ENCODE measurements at regions not wholly inside any gene's neighbourhood (a gene's known extent, or its start where the extent isn't known, plus 50 kb on each side); places are given as distances from the start of the nearest gene placed in this dataset.
"Not testable (repeated sequence)": the region's sequence is repeated elsewhere in the genome, so short reads cannot be mapped to it uniquely, and the experiment has no call there.

- peaks cover 4% of the 10 kb centered on the region for H3K27me3 Mint-ChIP-seq (ENCODE audit: low read depth, unreplicated experiment)
- no peak overlapping the region for H2AFZ ChIP-seq (ENCODE audit: low read depth, low read length)
- DNase-seq (ENCODE audit: low read depth) (no peak), FAIRE-seq (no peak)
- no peaks in the 10 kb centered on the region for H3K79me2 ChIP-seq (ENCODE audit: insufficient read depth, low read length)
- H3K4me1 ChIP-seq (ENCODE audit: insufficient read depth, low read length) = no peaks in the 10 kb centered on the region
- H3K9me3 Mint-ChIP-seq (ENCODE audit: unreplicated experiment) = peaks cover 6% of the 10 kb centered on the region
- no peak overlapping the region for H3K4me2 ChIP-seq (ENCODE audit: low read length)
- peaks cover 7% of the 10 kb centered on the region for H3K4me1 Mint-ChIP-seq (ENCODE audit: low read depth, unreplicated experiment)
- no peak overlapping the region for H3K27ac Mint-ChIP-seq (ENCODE audit: unreplicated experiment)
- no peaks in the 10 kb centered on the region for H3K27me3 ChIP-seq (ENCODE audit: insufficient read depth, low read length)
- H4K20me1 ChIP-seq (ENCODE audit: insufficient read depth, low read length) = no peaks in the 10 kb centered on the region
- no peak for TF ChIP-seq EZH2 (IDR thresholded peaks at IDR 0.05; ENCODE audit: insufficient read depth, low read length)
- no peak for TF ChIP-seq CTCF (IDR thresholded peaks at IDR 0.05; ENCODE audit: insufficient read depth, low read depth, low read length)
- H3K9me3 ChIP-seq (ENCODE audit: insufficient read depth, low read depth, low read length) = no peaks in the 10 kb centered on the region
- H3K9ac ChIP-seq (ENCODE audit: low read length) = no peak overlapping the region
- H3K36me3 Mint-ChIP-seq (ENCODE audit: low read depth, unreplicated experiment) = no peaks in the 10 kb centered on the region
- no peak overlapping the region for H3K27ac ChIP-seq (ENCODE audit: low read depth, low read length)
- H3K36me3 ChIP-seq (ENCODE audit: insufficient read depth, low read length) = no peaks in the 10 kb centered on the region
- H3K4me3 Mint-ChIP-seq (ENCODE audit: unreplicated experiment) = no peak overlapping the region
- H3K4me3 ChIP-seq (ENCODE audit: insufficient read depth, low read depth, low read length) = no peak overlapping the region
Observed at GRCh38 chr6:163701762-163702161, 287.2 kb downstream of the QKI start.

GRCh38 chr6:163698086-163698485 is 283.6 kb downstream of the QKI start:
- TF ChIP-seq CTCF (IDR thresholded peaks at IDR 0.05; ENCODE audit: insufficient read depth, low read depth, low read length) (no peak), EZH2 (IDR thresholded peaks at IDR 0.05; ENCODE audit: insufficient read depth, low read length) (no peak)
- DNase-seq (ENCODE audit: low read depth) (no peak), FAIRE-seq (no peak)
- Histone ChIP-seq H4K20me1 (ENCODE audit: insufficient read depth, low read length) (no peaks in the 10 kb centered on the region), H3K4me1 (ENCODE audit: insufficient read depth, low read length) (no peaks in the 10 kb centered on the region), H3K36me3 (ENCODE audit: insufficient read depth, low read length) (no peaks in the 10 kb centered on the region), H3K79me2 (ENCODE audit: insufficient read depth, low read length) (no peaks in the 10 kb centered on the region), H3K9ac (ENCODE audit: low read length) (no peak overlapping the region), H3K4me2 (ENCODE audit: low read length) (no peak overlapping the region), H3K9me3 (ENCODE audit: insufficient read depth, low read depth, low read length) (no peaks in the 10 kb centered on the region), H3K4me3 (ENCODE audit: insufficient read depth, low read depth, low read length) (no peak overlapping the region), H3K27me3 (ENCODE audit: insufficient read depth, low read length) (no peaks in the 10 kb centered on the region), H2AFZ (ENCODE audit: low read depth, low read length) (no peak overlapping the region), H3K27ac (ENCODE audit: low read depth, low read length) (no peak overlapping the region)
- Mint-ChIP-seq H3K9me3 (ENCODE audit: unreplicated experiment) (peaks cover 4% of the 10 kb centered on the region), H3K36me3 (ENCODE audit: low read depth, unreplicated experiment) (no peaks in the 10 kb centered on the region), H3K4me1 (ENCODE audit: low read depth, unreplicated experiment) (peaks cover 5% of the 10 kb centered on the region), H3K4me3 (ENCODE audit: unreplicated experiment) (no peak overlapping the region), H3K27me3 (ENCODE audit: low read depth, unreplicated experiment) (peaks cover 4% of the 10 kb centered on the region), H3K27ac (ENCODE audit: unreplicated experiment) (no peak overlapping the region)

- H3K27ac ChIP-seq (ENCODE audit: low read depth, low read length); FAIRE-seq: not testable (repeated sequence)
Observed at GRCh38 chr6:163696311-163696710, 281.8 kb downstream of the QKI start.

More at GRCh38 chr6:163696311-163696710, 281.8 kb downstream of the QKI start:
- not testable (repeated sequence) for DNase-seq (ENCODE audit: low read depth); H3K27me3 ChIP-seq (ENCODE audit: insufficient read depth, low read length); H4K20me1 ChIP-seq (ENCODE audit: insufficient read depth, low read length); H3K4me1 Mint-ChIP-seq (ENCODE audit: low read depth, unreplicated experiment); H2AFZ ChIP-seq (ENCODE audit: low read depth, low read length); H3K4me3 Mint-ChIP-seq (ENCODE audit: unreplicated experiment); H3K4me1 ChIP-seq (ENCODE audit: insufficient read depth, low read length); H3K36me3 Mint-ChIP-seq (ENCODE audit: low read depth, unreplicated experiment); H3K9me3 ChIP-seq (ENCODE audit: insufficient read depth, low read depth, low read length); H3K4me2 ChIP-seq (ENCODE audit: low read length); H3K27ac Mint-ChIP-seq (ENCODE audit: unreplicated experiment); H3K27me3 Mint-ChIP-seq (ENCODE audit: low read depth, unreplicated experiment); H3K36me3 ChIP-seq (ENCODE audit: insufficient read depth, low read length); H3K4me3 ChIP-seq (ENCODE audit: insufficient read depth, low read depth, low read length); H3K9ac ChIP-seq (ENCODE audit: low read length); H3K9me3 Mint-ChIP-seq (ENCODE audit: unreplicated experiment); H3K79me2 ChIP-seq (ENCODE audit: insufficient read depth, low read length)
